H1 (cell line): ENCODE measurements at regions not wholly inside any gene's neighbourhood (a gene's known extent, or its start where the extent isn't known, plus 50 kb on each side); places are given as distances from the start of the nearest gene placed in this dataset.

Experiments used
- CTCF ChIA-PET: fragments of 300-600 bp; sonication (Branson Sonifier 250); formaldehyde crosslinking; loops from one replicate; lab custom pipeline; 2021; ENCODE audit not compliant: partially characterized antibody; lab: Charles Lee
- POLR2A ChIA-PET: fragments of 300-600 bp; sonication (Branson Sonifier 250); formaldehyde crosslinking; loops from one replicate; lab custom pipeline; 2021; ENCODE audit warnings: inconsistent platforms; ENCODE audit not compliant: partially characterized antibody; lab: Charles Lee
- DNase-seq, 2 experiments: peaks; one replicate each; pipeline versions ENCODE4 v3.0.0 to v3.0.0-alpha.2; 2010 to 2022; ENCODE audit warnings: low spot score in 2 of 2, low read depth in 1 of 2, mixed read lengths in 1 of 2
- FAIRE-seq: peaks from 2 replicates; lab custom pipeline; 2011; peaks lifted over from hg19 to GRCh38; lab: Jason Lieb, UNC
- H2AFZ ChIP-seq: 2 replicates; pipeline ENCODE4 v1.8.1; 2012; ENCODE audit warnings: low read length, inconsistent platforms
- H2AK5ac ChIP-seq: 2 replicates; pipeline ENCODE4 v1.6.1; 2013; ENCODE audit warnings: low read depth, low read length
- H2BK120ac ChIP-seq: replicated peaks from 2 replicates; pipeline ENCODE3; 2013; ENCODE audit warnings: low read depth, low read length, inconsistent platforms
- H2BK12ac ChIP-seq: 2 replicates; pipeline ENCODE4 v1.6.1; 2013; ENCODE audit warnings: low read depth, low read length
- H2BK15ac ChIP-seq: 2 replicates; pipeline ENCODE4 v1.6.1; 2013; ENCODE audit warnings: low read length
- H2BK20ac ChIP-seq: 2 replicates; pipeline ENCODE4 v1.6.1; 2013; ENCODE audit warnings: low read length
- H2BK5ac ChIP-seq: 2 replicates; pipeline ENCODE4 v1.6.1; 2013; ENCODE audit warnings: low read depth, low read length
- H3K14ac ChIP-seq: 2 replicates; pipeline ENCODE4 v1.6.1; 2013; ENCODE audit warnings: inconsistent platforms; ENCODE audit not compliant: insufficient read length
- H3K18ac ChIP-seq: 2 replicates; pipeline ENCODE4 v1.6.1; 2013; ENCODE audit warnings: low read length; ENCODE audit errors: extremely low read depth
- H3K23ac ChIP-seq: 2 replicates; pipeline ENCODE4 v1.6.1; 2013; ENCODE audit warnings: inconsistent platforms; ENCODE audit not compliant: insufficient read length
- H3K23me2 ChIP-seq: 2 replicates; pipeline ENCODE4 v1.6.1; 2013; ENCODE audit warnings: low read depth, low read length
- H3K27ac ChIP-seq: 2 replicates; pipeline ENCODE4 v1.6.1; 2011; ENCODE audit warnings: low read depth, low read length, inconsistent platforms
- H3K27me3 ChIP-seq, 4 experiments: replicated peaks in 1 of 4; 1 replicate in 1 of 4; 2 replicates in 3 of 4; pipeline versions ENCODE4 v1.6.1 to v1.8.1; 2011 to 2013; ENCODE audit warnings: low read length in 3 of 4, mild to moderate bottlenecking in 3 of 4, inconsistent platforms in 2 of 4, mixed read lengths in 2 of 4, moderate library complexity in 1 of 4; ENCODE audit not compliant: control insufficient read depth in 3 of 4, insufficient read depth in 3 of 4; ENCODE audit errors: extremely low read depth in 1 of 4
- H3K36me3 ChIP-seq, 4 experiments: 2 replicates each; pipeline versions ENCODE4 v1.6.1 to v1.8.1; 2011 to 2013; ENCODE audit warnings: mild to moderate bottlenecking in 4 of 4, low read length in 3 of 4, moderate library complexity in 2 of 4, control low read depth in 1 of 4, inconsistent platforms in 1 of 4; ENCODE audit not compliant: insufficient read depth in 4 of 4, control insufficient read depth in 2 of 4
- H3K4ac ChIP-seq: replicated peaks from 2 replicates; pipeline ENCODE3; 2013; ENCODE audit warnings: low read length, low read depth, mixed read lengths, inconsistent platforms; ENCODE audit not compliant: insufficient read length
- H3K4me1 ChIP-seq, 4 experiments: replicated peaks in 1 of 4; 1 replicate in 1 of 4; 2 replicates in 3 of 4; pipeline versions ENCODE4 v1.6.1 to v1.8.1; 2011 to 2013; ENCODE audit warnings: low read length in 3 of 4, inconsistent platforms in 2 of 4, mixed read lengths in 1 of 4; ENCODE audit not compliant: insufficient read depth in 4 of 4, control insufficient read depth in 3 of 4
- H3K4me2 ChIP-seq, 2 experiments: 2 replicates each; pipeline versions ENCODE4 v1.6.1 to v1.8.1; 2011 to 2013; ENCODE audit warnings: low read depth in 2 of 2, low read length in 2 of 2, control low read depth in 1 of 2, inconsistent platforms in 1 of 2, mild to moderate bottlenecking in 1 of 2; ENCODE audit not compliant: insufficient read depth in 1 of 2
- H3K4me3 ChIP-seq, 4 experiments: fragments of 200-600, 300-600 bp in 1 of 4; sonication (generic), shearing (Covaris generic), sonication (Bioruptor Twin) in 1 of 4; 2 replicates each; pipeline versions ENCODE4 v1.5.1 to v1.8.1; 2011 to 2016; ENCODE audit warnings: low read length in 4 of 4, low read depth in 3 of 4, control low read depth in 2 of 4, inconsistent platforms in 2 of 4, mild to moderate bottlenecking in 2 of 4, mixed read lengths in 1 of 4, moderate library complexity in 1 of 4; ENCODE audit not compliant: insufficient read depth in 2 of 4; ENCODE audit errors: extremely low read depth in 1 of 4
- H3K56ac ChIP-seq: replicated peaks from 2 replicates; pipeline ENCODE3; 2013; ENCODE audit warnings: low read depth, mild to moderate bottlenecking, mixed read lengths, low read length, inconsistent platforms; ENCODE audit not compliant: insufficient read length
- H3K79me1 ChIP-seq: 2 replicates; pipeline ENCODE4 v1.6.1; 2013; ENCODE audit warnings: low read depth, low read length, control low read depth
- H3K79me2 ChIP-seq, 2 experiments: 2 replicates each; pipeline versions ENCODE4 v1.6.1 to v1.8.1; 2012 to 2013; ENCODE audit warnings: low read length in 2 of 2, mild to moderate bottlenecking in 2 of 2, inconsistent platforms in 1 of 2; ENCODE audit not compliant: insufficient read depth in 2 of 2, control insufficient read depth in 1 of 2
- H3K9ac ChIP-seq, 4 experiments: replicated peaks in 1 of 4; 1 replicate in 1 of 4; 2 replicates in 3 of 4; pipeline versions ENCODE4 v1.6.1 to v1.8.1; 2011 to 2013; ENCODE audit warnings: low read depth in 3 of 4, low read length in 3 of 4, control low read depth in 2 of 4, mild to moderate bottlenecking in 2 of 4, moderate library complexity in 2 of 4, inconsistent platforms in 1 of 4; ENCODE audit errors: extremely low read depth in 1 of 4
- H3K9me3 ChIP-seq, 2 experiments: 2 replicates each; pipeline versions ENCODE4 v1.6.1 to v1.8.1; 2012 to 2013; ENCODE audit warnings: mild to moderate bottlenecking in 2 of 2, moderate library complexity in 2 of 2, control low read depth in 1 of 2, inconsistent platforms in 1 of 2, low read depth in 1 of 2, low read length in 1 of 2, mixed read lengths in 1 of 2; ENCODE audit not compliant: insufficient read depth in 2 of 2
- H4K20me1 ChIP-seq, 2 experiments: replicated peaks in 1 of 2; 2 replicates each; pipeline versions ENCODE3 to v1.8.1; 2011 to 2013; ENCODE audit warnings: inconsistent platforms in 2 of 2, low read length in 2 of 2, mild to moderate bottlenecking in 1 of 2; ENCODE audit not compliant: insufficient read depth in 2 of 2, control insufficient read depth in 1 of 2
- H4K5ac ChIP-seq: 2 replicates; pipeline ENCODE4 v1.6.1; 2013; ENCODE audit warnings: low read length, low read depth, mixed read lengths, inconsistent platforms; ENCODE audit not compliant: insufficient read length
- H4K8ac ChIP-seq: 2 replicates; pipeline ENCODE4 v1.8.0; 2013; ENCODE audit warnings: mild to moderate bottlenecking, moderate library complexity, low read length, inconsistent platforms; ENCODE audit not compliant: insufficient read depth; ENCODE audit errors: extremely low read depth
- H4K91ac ChIP-seq: replicated peaks from 2 replicates; pipeline ENCODE3; 2013; ENCODE audit warnings: low read length, mixed read lengths, inconsistent platforms; ENCODE audit not compliant: insufficient read length
- BCL11A ChIP-seq, 2 experiments: IDR thresholded peaks; one replicate each; pipeline ENCODE4 v1.6.1; 2011; ENCODE audit warnings: low read depth in 2 of 2, low read length in 2 of 2, mild to moderate bottlenecking in 2 of 2
- BRCA1 ChIP-seq: IDR thresholded peaks from 2 replicates; pipeline ENCODE4 v1.6.1; 2012; ENCODE audit warnings: low read depth, low read length, improper control_type of control experiment
- CBX5 ChIP-seq: fragments of 300-800, 300-1000 bp; sonication (generic); IDR thresholded peaks from 2 replicates; pipeline ENCODE4 v1.7.1; 2016; ENCODE audit warnings: antibody characterized with exemption, low read length, low read depth
- CREB1 ChIP-seq: IDR thresholded peaks from 2 replicates; pipeline ENCODE4 v1.6.1; 2012; ENCODE audit warnings: inconsistent platforms
- GABPA ChIP-seq: IDR thresholded peaks from 2 replicates; pipeline ENCODE4 v1.6.1; 2011; ENCODE audit warnings: mild to moderate bottlenecking, low read length, moderate library complexity, borderline replicate concordance; ENCODE audit not compliant: insufficient read depth
- KDM5A ChIP-seq: fragments of 200-600 bp; IDR thresholded peaks from 2 replicates; pipeline ENCODE4 v1.7.1; 2012; ENCODE audit warnings: mild to moderate bottlenecking, low read length, inconsistent platforms, mixed read lengths
- NANOG ChIP-seq: IDR thresholded peaks from 2 replicates; pipeline ENCODE4 v1.6.1; 2011; ENCODE audit warnings: low read length, low read depth, mild to moderate bottlenecking, inconsistent platforms; ENCODE audit not compliant: insufficient read depth, poor library complexity, severe bottlenecking
- NRF1 ChIP-seq: IDR thresholded peaks from 2 replicates; pipeline ENCODE4 v1.6.1; 2011; ENCODE audit warnings: mild to moderate bottlenecking, low read depth, low read length, improper control_type of control experiment
- TEAD4 ChIP-seq: IDR thresholded peaks from 2 replicates; pipeline ENCODE4 v1.6.1; 2012; ENCODE audit warnings: low read depth, low read length, inconsistent platforms, mixed read lengths
- WGBS, 2 experiments: shearing (Covaris generic) in 1 of 2; methylation state at CpG; one replicate each; pipeline versions ENCODE4 v1.1.6 to v1.1.7; 2013 to 2015; ENCODE audit warnings: low lambda C conversion rate in 2 of 2, mixed read lengths in 2 of 2, inconsistent platforms in 1 of 2, low coverage in 1 of 2, missing lambda C conversion rate in 1 of 2; ENCODE audit not compliant: insufficient replicate concordance in 2 of 2, insufficient coverage in 1 of 2, insufficient read length in 1 of 2; ENCODE audit errors: extremely low coverage in 1 of 2, missing lambda C conversion rate in 1 of 2; 5-methylcytosine and 5-hydroxymethylcytosine counted together
- TF ChIP-seq, protein P1 (sequence below): IDR thresholded peaks from 2 replicates; pipeline ENCODE4 v1.6.1; 2012; ENCODE audit warnings: inconsistent platforms
- TF ChIP-seq, protein P2 (sequence below): IDR thresholded peaks from 2 replicates; pipeline ENCODE4 v1.6.1; 2012; ENCODE audit warnings: low read length, inconsistent platforms
- TF ChIP-seq, protein P3 (sequence below): IDR thresholded peaks from 2 replicates; pipeline ENCODE4 v1.6.1; 2011; ENCODE audit warnings: low read depth, mild to moderate bottlenecking, low read length; ENCODE audit not compliant: insufficient read depth

DNA sequence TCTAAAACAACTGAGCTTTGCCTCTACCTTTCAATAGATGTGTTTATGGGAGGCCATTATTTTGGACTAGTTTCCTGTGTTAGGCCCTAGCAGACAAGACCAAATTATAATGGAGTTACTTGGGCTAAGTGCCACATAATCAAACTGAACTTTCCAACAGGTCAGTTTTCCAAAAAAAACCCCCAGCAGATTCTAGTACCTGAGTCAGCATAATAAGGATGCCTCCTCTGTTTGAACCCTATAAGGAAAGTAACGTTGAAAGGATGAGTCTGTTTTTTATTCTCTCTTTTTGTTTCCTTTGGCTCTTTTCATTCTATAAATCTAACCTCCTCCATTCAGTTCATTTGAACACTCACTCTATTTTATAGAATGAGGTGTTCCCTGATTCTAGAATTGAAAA is 148.1 kb upstream of the FAM3C start:
- H2BK20ac ChIP-seq = no peak overlapping the region
- H3K23ac ChIP-seq = no peak overlapping the region
- ChIA-PET POLR2A (interaction anchor here (1.5 kb wide), 1 partner anchor 175 kb away, joined by 5 read pairs; no protein-coding TSS in a partner anchor), CTCF (interaction anchor here (3.5 kb wide), 1 partner anchor 177 kb away, joined by 16 read pairs; no protein-coding TSS in a partner anchor)
- no peak for FAIRE-seq
- H4K91ac ChIP-seq = no peak overlapping the region
- peaks cover 11 to 12% of the 10 kb centered on the region in 2 experiments for H3K9me3 ChIP-seq
- no peaks in the 10 kb centered on the region for H4K20me1 ChIP-seq
- H2BK5ac ChIP-seq = no peak overlapping the region
- no peak overlapping the region for H2AK5ac ChIP-seq
- H3K4ac ChIP-seq = no peak overlapping the region
- H4K8ac ChIP-seq = no peak overlapping the region
- no peaks in the 10 kb centered on the region for H3K79me2 ChIP-seq
- 0 out of 8 replicates have a peak, but pooled peaks cover 0 to 4% (median 0%) of the 10 kb centered on the region in 4 experiments for H3K36me3 ChIP-seq
- no peak overlapping the region for H2BK15ac ChIP-seq
- no peak overlapping the region for H2BK12ac ChIP-seq
- no peak overlapping the region for H3K4me3 ChIP-seq
- no peaks in the 10 kb centered on the region for H3K4me1 ChIP-seq
- no peak overlapping the region for H3K9ac ChIP-seq
- H3K56ac ChIP-seq = no peak overlapping the region
- DNase-seq = no peak
- H3K23me2 ChIP-seq = no peaks in the 10 kb centered on the region
- no peak overlapping the region for H4K5ac ChIP-seq
- no peak overlapping the region for H2AFZ ChIP-seq
- H3K27me3 ChIP-seq = no peaks in the 10 kb centered on the region
- H3K27ac ChIP-seq = no peak overlapping the region
- H3K14ac ChIP-seq = no peak overlapping the region
- no peak overlapping the region for H3K18ac ChIP-seq
- H3K4me2 ChIP-seq = no peak overlapping the region
- whole genome bisulfite sequencing, 2 experiments = 87% methylated on average over 1 of the region's 1 CpG; no CpG with 5 or more reads in 1 of the 2 experiments
- no peak overlapping the region for H2BK120ac ChIP-seq
- no peaks in the 10 kb centered on the region for H3K79me1 ChIP-seq
- no peak for TF ChIP-seq CBX5
- TF ChIP-seq, protein P1, sequence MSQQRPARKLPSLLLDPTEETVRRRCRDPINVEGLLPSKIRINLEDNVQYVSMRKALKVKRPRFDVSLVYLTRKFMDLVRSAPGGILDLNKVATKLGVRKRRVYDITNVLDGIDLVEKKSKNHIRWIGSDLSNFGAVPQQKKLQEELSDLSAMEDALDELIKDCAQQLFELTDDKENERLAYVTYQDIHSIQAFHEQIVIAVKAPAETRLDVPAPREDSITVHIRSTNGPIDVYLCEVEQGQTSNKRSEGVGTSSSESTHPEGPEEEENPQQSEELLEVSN = no peak
- no peak for TF ChIP-seq NANOG
- no peak for TF ChIP-seq BCL11A (IDR thresholded peaks at IDR 0.05; ENCODE audit: low read depth in 2 of 2, low read length in 2 of 2)
- no peak for TF ChIP-seq BRCA1
- TF ChIP-seq, protein P2, sequence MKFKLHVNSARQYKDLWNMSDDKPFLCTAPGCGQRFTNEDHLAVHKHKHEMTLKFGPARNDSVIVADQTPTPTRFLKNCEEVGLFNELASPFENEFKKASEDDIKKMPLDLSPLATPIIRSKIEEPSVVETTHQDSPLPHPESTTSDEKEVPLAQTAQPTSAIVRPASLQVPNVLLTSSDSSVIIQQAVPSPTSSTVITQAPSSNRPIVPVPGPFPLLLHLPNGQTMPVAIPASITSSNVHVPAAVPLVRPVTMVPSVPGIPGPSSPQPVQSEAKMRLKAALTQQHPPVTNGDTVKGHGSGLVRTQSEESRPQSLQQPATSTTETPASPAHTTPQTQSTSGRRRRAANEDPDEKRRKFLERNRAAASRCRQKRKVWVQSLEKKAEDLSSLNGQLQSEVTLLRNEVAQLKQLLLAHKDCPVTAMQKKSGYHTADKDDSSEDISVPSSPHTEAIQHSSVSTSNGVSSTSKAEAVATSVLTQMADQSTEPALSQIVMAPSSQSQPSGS = no peak
- no peak for TF ChIP-seq GABPA
- TF ChIP-seq NRF1 = no peak
- TF ChIP-seq, protein P3, sequence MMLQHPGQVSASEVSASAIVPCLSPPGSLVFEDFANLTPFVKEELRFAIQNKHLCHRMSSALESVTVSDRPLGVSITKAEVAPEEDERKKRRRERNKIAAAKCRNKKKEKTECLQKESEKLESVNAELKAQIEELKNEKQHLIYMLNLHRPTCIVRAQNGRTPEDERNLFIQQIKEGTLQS = no peak
- TF ChIP-seq CREB1 = no peak
- no peak for TF ChIP-seq TEAD4
- TF ChIP-seq KDM5A = no peak
